ENCODE measurements at regions not wholly inside any gene's neighbourhood (a gene's known extent, or its start where the extent isn't known, plus 50 kb on each side); places are given as distances from the start of the nearest gene placed in this dataset.
"Not testable (repeated sequence)": the region's sequence is repeated elsewhere in the genome, so short reads cannot be mapped to it uniquely, and the experiment has no call there.

- H3K4me1 ChIP-seq (ENCODE audit: control insufficient read depth in 2 of 2, insufficient read depth in 2 of 2, low read length in 2 of 2), result no peaks in the 10 kb centered on the region
- DNase-seq (ENCODE audit: low read depth in 6 of 9, low spot score in 9 of 9), result no peak
- H3K9me3 ChIP-seq (ENCODE audit: control insufficient read depth in 2 of 2, insufficient read depth in 1 of 2, low read length in 1 of 2), result no peaks in the 10 kb centered on the region
- H3K27me3 ChIP-seq (ENCODE audit: control insufficient read depth in 2 of 2, insufficient read depth in 1 of 2, low read length in 1 of 2), result no peaks in the 10 kb centered on the region
- WGBS, result 94% methylated on average over 14 of the region's 14 CpGs
- no peak overlapping the region for H3K27ac ChIP-seq (ENCODE audit: low read depth in 1 of 2, low read length in 1 of 2)
- no peak overlapping the region for H3K4me3 ChIP-seq (ENCODE audit: low read length in 2 of 2)
- H3K36me3 ChIP-seq (ENCODE audit: control insufficient read depth in 2 of 2, insufficient read depth in 2 of 2, low read length in 1 of 2), result no peaks in the 10 kb centered on the region
Measured at GRCh38 chr2:121832412-121833357, 77.2 kb downstream of the TSN start.

DNA sequence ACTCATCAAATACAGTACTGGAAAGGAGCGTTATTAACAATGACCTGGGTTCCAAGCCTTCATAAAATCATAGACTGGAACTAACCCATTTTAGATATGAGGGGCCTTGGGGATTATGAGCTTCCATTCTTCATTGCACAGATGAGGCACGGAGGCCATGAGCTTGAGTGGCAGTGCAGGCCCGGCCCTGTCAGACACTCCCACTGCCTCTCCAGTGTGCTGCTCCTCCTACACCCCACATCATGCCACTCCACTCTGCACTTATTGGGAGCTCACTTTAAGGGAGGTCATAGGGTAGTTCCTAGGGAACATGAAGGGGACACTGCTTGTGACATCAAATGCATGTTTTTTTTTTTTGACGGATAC is 77.9 kb downstream of the TSN start:
- no peaks in the 10 kb centered on the region for H3K36me3 ChIP-seq (ENCODE audit: control insufficient read depth in 2 of 2, insufficient read depth in 2 of 2, low read length in 1 of 2)
- H3K27me3 ChIP-seq (ENCODE audit: control insufficient read depth in 2 of 2, insufficient read depth in 1 of 2, low read length in 1 of 2), result no peaks in the 10 kb centered on the region
- no peak overlapping the region for H3K4me3 ChIP-seq (ENCODE audit: low read length in 2 of 2)
- DNase-seq (ENCODE audit: low read depth in 6 of 9, low spot score in 9 of 9), result no peak
- no peaks in the 10 kb centered on the region for H3K4me1 ChIP-seq (ENCODE audit: control insufficient read depth in 2 of 2, insufficient read depth in 2 of 2, low read length in 2 of 2)
- 95% methylated on average over 4 of the region's 4 CpGs for WGBS
- H3K27ac ChIP-seq (ENCODE audit: low read depth in 1 of 2, low read length in 1 of 2), result no peak overlapping the region
- H3K9me3 ChIP-seq (ENCODE audit: control insufficient read depth in 2 of 2, insufficient read depth in 1 of 2, low read length in 1 of 2), result no peaks in the 10 kb centered on the region

- Histone ChIP-seq H3K36me3 (ENCODE audit: control insufficient read depth in 2 of 2, insufficient read depth in 2 of 2, low read length in 1 of 2) (no peaks in the 10 kb centered on the region), H3K27me3 (ENCODE audit: control insufficient read depth in 2 of 2, insufficient read depth in 1 of 2, low read length in 1 of 2) (no peaks in the 10 kb centered on the region), H3K4me1 (ENCODE audit: control insufficient read depth in 2 of 2, insufficient read depth in 2 of 2, low read length in 2 of 2) (no peaks in the 10 kb centered on the region), H3K4me3 (ENCODE audit: low read length in 2 of 2) (no peak overlapping the region), H3K27ac (ENCODE audit: low read depth in 1 of 2, low read length in 1 of 2) (no peak overlapping the region), H3K9me3 (ENCODE audit: control insufficient read depth in 2 of 2, insufficient read depth in 1 of 2, low read length in 1 of 2) (no peaks in the 10 kb centered on the region)
- WGBS, result 88% methylated on average over 10 of the region's 10 CpGs
- no peak for DNase-seq (ENCODE audit: low read depth in 6 of 9, low spot score in 9 of 9)
Measured at GRCh38 chr2:121836611-121837010, 81.2 kb downstream of the TSN start.

- H3K9me3 ChIP-seq (ENCODE audit: control insufficient read depth in 2 of 2, insufficient read depth in 1 of 2, low read length in 1 of 2), result no peaks in the 10 kb centered on the region
- no peaks in the 10 kb centered on the region for H3K36me3 ChIP-seq (ENCODE audit: control insufficient read depth in 2 of 2, insufficient read depth in 2 of 2, low read length in 1 of 2)
- no peak for DNase-seq (ENCODE audit: low read depth in 6 of 9, low spot score in 9 of 9)
- H3K4me3 ChIP-seq (ENCODE audit: low read length in 2 of 2), result no peak overlapping the region
- no peaks in the 10 kb centered on the region for H3K4me1 ChIP-seq (ENCODE audit: control insufficient read depth in 2 of 2, insufficient read depth in 2 of 2, low read length in 2 of 2)
- 98% methylated on average over 3 of the region's 3 CpGs for WGBS
- no peaks in the 10 kb centered on the region for H3K27me3 ChIP-seq (ENCODE audit: control insufficient read depth in 2 of 2, insufficient read depth in 1 of 2, low read length in 1 of 2)
- no peak overlapping the region for H3K27ac ChIP-seq (ENCODE audit: low read depth in 1 of 2, low read length in 1 of 2)
Measured at GRCh38 chr2:121837591-121837990, 82.1 kb downstream of the TSN start.

- Histone ChIP-seq H3K4me1 (ENCODE audit: control insufficient read depth in 2 of 2, insufficient read depth in 2 of 2, low read length in 2 of 2) (no peaks in the 10 kb centered on the region), H3K9me3 (ENCODE audit: control insufficient read depth in 2 of 2, insufficient read depth in 1 of 2, low read length in 1 of 2) (no peaks in the 10 kb centered on the region), H3K4me3 (ENCODE audit: low read length in 2 of 2) (no peak overlapping the region), H3K27ac (ENCODE audit: low read depth in 1 of 2, low read length in 1 of 2) (no peak overlapping the region), H3K27me3 (ENCODE audit: control insufficient read depth in 2 of 2, insufficient read depth in 1 of 2, low read length in 1 of 2) (no peaks in the 10 kb centered on the region), H3K36me3 (ENCODE audit: control insufficient read depth in 2 of 2, insufficient read depth in 2 of 2, low read length in 1 of 2) (no peaks in the 10 kb centered on the region)
- over 99% methylated on average over 2 of the region's 2 CpGs for WGBS
- no peak for DNase-seq (ENCODE audit: low read depth in 6 of 9, low spot score in 9 of 9)
Measured at GRCh38 chr2:121838551-121838950, 83.1 kb downstream of the TSN start.

DNA sequence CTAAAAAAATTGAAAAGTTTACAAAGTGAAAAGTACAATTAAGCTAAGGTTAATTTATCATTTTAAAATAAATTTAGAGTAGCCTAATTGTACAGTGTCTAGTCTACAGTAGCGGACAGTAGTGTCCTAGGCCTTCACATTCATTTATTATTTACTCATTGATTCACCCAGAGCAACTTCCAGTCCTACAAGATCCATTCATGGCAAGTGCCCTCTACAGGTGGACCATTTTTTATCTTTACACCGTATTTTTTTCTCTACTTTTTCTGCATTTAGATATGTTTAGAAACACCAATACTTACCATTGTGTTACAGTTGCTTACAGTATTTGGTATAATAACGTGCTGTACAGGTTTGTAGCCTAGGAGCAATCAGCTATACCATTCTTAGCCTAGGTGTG is 84.1 kb downstream of the TSN start:
- no peaks in the 10 kb centered on the region for H3K9me3 ChIP-seq (ENCODE audit: control insufficient read depth in 2 of 2, insufficient read depth in 1 of 2, low read length in 1 of 2)
- H3K27ac ChIP-seq (ENCODE audit: low read depth in 1 of 2, low read length in 1 of 2), result no peak overlapping the region
- H3K27me3 ChIP-seq (ENCODE audit: control insufficient read depth in 2 of 2, insufficient read depth in 1 of 2, low read length in 1 of 2), result no peaks in the 10 kb centered on the region
- no peaks in the 10 kb centered on the region for H3K36me3 ChIP-seq (ENCODE audit: control insufficient read depth in 2 of 2, insufficient read depth in 2 of 2, low read length in 1 of 2)
- WGBS, result 96% methylated on average over 3 of the region's 3 CpGs
- H3K4me1 ChIP-seq (ENCODE audit: control insufficient read depth in 2 of 2, insufficient read depth in 2 of 2, low read length in 2 of 2), result no peaks in the 10 kb centered on the region
- DNase-seq (ENCODE audit: low read depth in 6 of 9, low spot score in 9 of 9), result no peak
- H3K4me3 ChIP-seq (ENCODE audit: low read length in 2 of 2), result no peak overlapping the region

- Histone ChIP-seq H3K4me3 (ENCODE audit: low read length in 2 of 2) (no peak overlapping the region), H3K9me3 (ENCODE audit: control insufficient read depth in 2 of 2, insufficient read depth in 1 of 2, low read length in 1 of 2) (no peaks in the 10 kb centered on the region)
- 76% methylated on average over 2 of the region's 2 CpGs for WGBS
Measured at GRCh38 chr2:121849236-121849635, 93.8 kb downstream of the TSN start.

DNA sequence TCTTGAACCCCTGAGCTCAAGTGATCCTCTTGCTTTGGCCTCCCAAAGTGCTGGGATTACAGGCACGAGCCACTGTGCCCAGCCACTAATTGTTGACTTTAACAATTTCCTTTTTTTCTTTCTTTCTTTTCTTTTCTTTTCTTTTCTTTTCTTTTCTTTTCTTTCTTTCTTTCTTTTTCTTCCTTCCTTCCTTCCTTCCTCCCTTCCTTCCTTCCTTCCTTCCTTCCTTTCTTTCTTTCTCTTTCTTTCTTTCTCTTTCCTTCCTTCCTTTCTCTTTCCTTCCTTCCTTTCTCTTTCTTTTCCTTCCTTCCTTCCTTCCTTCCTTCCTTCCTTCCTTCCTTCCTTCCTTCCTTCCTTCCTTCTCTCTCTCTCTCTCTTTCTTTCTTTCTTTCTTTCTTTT is 97.7 kb downstream of the TSN start:
- not testable (repeated sequence) for H3K4me1 ChIP-seq (ENCODE audit: control insufficient read depth in 2 of 2, insufficient read depth in 2 of 2, low read length in 2 of 2); DNase-seq (ENCODE audit: low read depth in 6 of 9, low spot score in 9 of 9); H3K9me3 ChIP-seq (ENCODE audit: control insufficient read depth in 2 of 2, insufficient read depth in 1 of 2, low read length in 1 of 2); H3K27me3 ChIP-seq (ENCODE audit: control insufficient read depth in 2 of 2, insufficient read depth in 1 of 2, low read length in 1 of 2); H3K4me3 ChIP-seq (ENCODE audit: low read length in 2 of 2); H3K36me3 ChIP-seq (ENCODE audit: control insufficient read depth in 2 of 2, insufficient read depth in 2 of 2, low read length in 1 of 2); H3K27ac ChIP-seq (ENCODE audit: low read depth in 1 of 2, low read length in 1 of 2)
- 98% methylated on average over 1 of the region's 1 CpG for WGBS

More at GRCh38 chr2:121849236-121849635, 93.8 kb downstream of the TSN start:
- no peak overlapping the region for H3K27ac ChIP-seq (ENCODE audit: low read depth in 1 of 2, low read length in 1 of 2)
- H3K4me1 ChIP-seq (ENCODE audit: control insufficient read depth in 2 of 2, insufficient read depth in 2 of 2, low read length in 2 of 2), result no peaks in the 10 kb centered on the region
- H3K36me3 ChIP-seq (ENCODE audit: control insufficient read depth in 2 of 2, insufficient read depth in 2 of 2, low read length in 1 of 2), result no peaks in the 10 kb centered on the region
- no peak for DNase-seq (ENCODE audit: low read depth in 6 of 9, low spot score in 9 of 9)
- H3K27me3 ChIP-seq (ENCODE audit: control insufficient read depth in 2 of 2, insufficient read depth in 1 of 2, low read length in 1 of 2), result no peaks in the 10 kb centered on the region

DNA sequence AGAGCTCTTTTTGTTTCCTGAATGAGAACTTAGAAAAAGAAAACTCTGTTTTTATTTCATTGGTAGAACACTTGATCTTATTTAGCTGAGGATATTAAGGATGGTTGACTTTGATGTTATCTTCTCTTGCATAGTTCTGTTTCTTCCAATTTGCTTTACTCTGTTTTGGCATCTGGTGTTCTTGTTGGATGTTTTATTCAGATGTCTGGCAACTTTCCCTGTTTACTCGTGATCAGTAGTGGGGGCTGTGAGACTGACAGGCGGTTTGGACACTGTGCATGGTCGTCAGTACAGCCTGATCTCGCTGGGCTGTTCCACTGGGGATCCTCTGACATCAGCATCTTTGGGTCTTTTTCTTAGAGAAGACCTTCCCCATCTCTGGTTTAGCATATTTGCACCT is 100.1 kb downstream of the TSN start:
- no peaks in the 10 kb centered on the region for H3K9me3 ChIP-seq (ENCODE audit: control insufficient read depth in 2 of 2, insufficient read depth in 1 of 2, low read length in 1 of 2)
- 78% methylated on average over 4 of the region's 4 CpGs for WGBS
- H3K4me1 ChIP-seq (ENCODE audit: control insufficient read depth in 2 of 2, insufficient read depth in 2 of 2, low read length in 2 of 2), result no peaks in the 10 kb centered on the region
- no peak overlapping the region for H3K27ac ChIP-seq (ENCODE audit: low read depth in 1 of 2, low read length in 1 of 2)
- no peaks in the 10 kb centered on the region for H3K36me3 ChIP-seq (ENCODE audit: control insufficient read depth in 2 of 2, insufficient read depth in 2 of 2, low read length in 1 of 2)
- DNase-seq (ENCODE audit: low read depth in 6 of 9, low spot score in 9 of 9), result no peak
- H3K27me3 ChIP-seq (ENCODE audit: control insufficient read depth in 2 of 2, insufficient read depth in 1 of 2, low read length in 1 of 2), result no peaks in the 10 kb centered on the region
- H3K4me3 ChIP-seq (ENCODE audit: low read length in 2 of 2), result no peak overlapping the region
